ENCODE measurements at regions not wholly inside any gene's neighbourhood (a gene's known extent, or its start where the extent isn't known, plus 50 kb on each side); places are given as distances from the start of the nearest gene placed in this dataset.

DNA sequence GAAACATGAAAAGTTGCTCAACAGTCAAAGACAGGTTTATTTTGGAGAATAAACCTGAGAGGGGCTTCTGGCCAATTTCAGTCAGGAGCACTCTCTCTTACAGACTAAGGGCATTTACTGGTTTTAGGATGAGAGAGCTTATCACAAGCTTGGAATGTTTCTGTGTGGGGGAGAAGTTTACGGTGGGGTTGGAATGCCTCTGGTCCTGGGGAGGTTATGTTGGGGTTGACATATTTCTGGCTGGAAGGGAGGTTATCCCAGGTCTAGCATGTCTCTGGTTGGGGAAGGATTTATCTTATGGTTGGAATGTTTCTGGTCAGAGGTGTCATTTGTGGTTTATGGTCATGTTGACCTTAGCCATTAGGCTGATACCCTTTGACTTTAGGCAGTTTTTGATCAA is 1867.3 kb downstream of the EFNA5 start:
- Histone ChIP-seq H3K27me3 (ENCODE audit: control insufficient read depth, insufficient read depth, low read length) (no peaks in the 10 kb centered on the region), H3K4me3 (ENCODE audit: low read depth, low read length) (no peak overlapping the region), H3K36me3 (ENCODE audit: control insufficient read depth, insufficient read depth, low read length) (no peaks in the 10 kb centered on the region)
- DNase-seq (ENCODE audit: low read depth): no peak
- FAIRE-seq: no peak
- TF ChIP-seq, protein P1, sequence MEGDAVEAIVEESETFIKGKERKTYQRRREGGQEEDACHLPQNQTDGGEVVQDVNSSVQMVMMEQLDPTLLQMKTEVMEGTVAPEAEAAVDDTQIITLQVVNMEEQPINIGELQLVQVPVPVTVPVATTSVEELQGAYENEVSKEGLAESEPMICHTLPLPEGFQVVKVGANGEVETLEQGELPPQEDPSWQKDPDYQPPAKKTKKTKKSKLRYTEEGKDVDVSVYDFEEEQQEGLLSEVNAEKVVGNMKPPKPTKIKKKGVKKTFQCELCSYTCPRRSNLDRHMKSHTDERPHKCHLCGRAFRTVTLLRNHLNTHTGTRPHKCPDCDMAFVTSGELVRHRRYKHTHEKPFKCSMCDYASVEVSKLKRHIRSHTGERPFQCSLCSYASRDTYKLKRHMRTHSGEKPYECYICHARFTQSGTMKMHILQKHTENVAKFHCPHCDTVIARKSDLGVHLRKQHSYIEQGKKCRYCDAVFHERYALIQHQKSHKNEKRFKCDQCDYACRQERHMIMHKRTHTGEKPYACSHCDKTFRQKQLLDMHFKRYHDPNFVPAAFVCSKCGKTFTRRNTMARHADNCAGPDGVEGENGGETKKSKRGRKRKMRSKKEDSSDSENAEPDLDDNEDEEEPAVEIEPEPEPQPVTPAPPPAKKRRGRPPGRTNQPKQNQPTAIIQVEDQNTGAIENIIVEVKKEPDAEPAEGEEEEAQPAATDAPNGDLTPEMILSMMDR (IDR thresholded peaks at IDR 0.05; ENCODE audit: insufficient read depth, low read length, severe bottlenecking): no peak

DNA sequence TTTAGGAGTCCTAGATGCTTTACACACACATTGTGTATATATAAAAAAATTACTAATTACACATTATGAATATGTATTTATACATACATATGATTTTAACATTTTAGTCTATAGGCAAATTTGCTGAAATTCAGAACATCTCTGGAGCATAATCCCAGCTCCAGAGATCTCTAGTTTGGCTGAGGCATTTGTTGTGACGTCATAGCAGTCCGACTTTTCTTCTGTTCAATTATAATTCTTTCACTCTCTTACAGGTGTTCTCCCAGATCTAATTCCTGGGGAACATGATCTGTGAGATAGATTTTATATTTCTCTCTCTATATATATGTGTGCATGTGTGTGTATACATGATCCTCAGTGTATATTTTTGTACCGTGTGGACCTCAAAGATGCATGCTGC is 1876.2 kb downstream of the EFNA5 start:
- no peak overlapping the region for H3K4me3 ChIP-seq (ENCODE audit: low read depth, low read length)
- TF ChIP-seq, protein P1 (IDR thresholded peaks at IDR 0.05; ENCODE audit: insufficient read depth, low read length, severe bottlenecking): no peak
- H3K36me3 ChIP-seq (ENCODE audit: control insufficient read depth, insufficient read depth, low read length): no peaks in the 10 kb centered on the region
- no peaks in the 10 kb centered on the region for H3K27me3 ChIP-seq (ENCODE audit: control insufficient read depth, insufficient read depth, low read length)
- DNase-seq (ENCODE audit: low read depth) (no peak), FAIRE-seq (no peak)

DNA sequence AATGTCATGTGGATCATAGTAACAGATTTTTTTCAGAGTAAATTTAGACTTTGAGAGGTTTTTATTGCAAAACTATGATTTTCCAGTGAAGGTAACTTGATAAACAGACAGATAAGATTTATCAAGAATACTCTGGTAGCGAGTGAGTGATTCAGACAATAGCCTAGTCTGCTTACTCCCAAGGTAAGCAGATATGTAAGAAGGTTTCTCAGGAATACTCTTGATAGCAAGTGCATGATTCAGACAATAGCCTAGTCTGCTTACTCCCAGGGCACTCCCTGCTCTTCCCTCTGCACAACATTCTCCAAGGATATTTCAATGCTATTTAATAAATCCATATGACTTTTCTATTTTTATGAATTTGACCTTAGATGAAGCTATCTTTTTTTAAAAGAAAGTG is 1881.5 kb downstream of the EFNA5 start:
- H3K4me3 ChIP-seq (ENCODE audit: low read depth, low read length): no peak overlapping the region
- FAIRE-seq (no peak), DNase-seq (ENCODE audit: low read depth) (no peak)
- TF ChIP-seq, protein P1 (IDR thresholded peaks at IDR 0.05; ENCODE audit: insufficient read depth, low read length, severe bottlenecking): no peak
- H3K27me3 ChIP-seq (ENCODE audit: control insufficient read depth, insufficient read depth, low read length): no peaks in the 10 kb centered on the region
- H3K36me3 ChIP-seq (ENCODE audit: control insufficient read depth, insufficient read depth, low read length): no peaks in the 10 kb centered on the region

DNA sequence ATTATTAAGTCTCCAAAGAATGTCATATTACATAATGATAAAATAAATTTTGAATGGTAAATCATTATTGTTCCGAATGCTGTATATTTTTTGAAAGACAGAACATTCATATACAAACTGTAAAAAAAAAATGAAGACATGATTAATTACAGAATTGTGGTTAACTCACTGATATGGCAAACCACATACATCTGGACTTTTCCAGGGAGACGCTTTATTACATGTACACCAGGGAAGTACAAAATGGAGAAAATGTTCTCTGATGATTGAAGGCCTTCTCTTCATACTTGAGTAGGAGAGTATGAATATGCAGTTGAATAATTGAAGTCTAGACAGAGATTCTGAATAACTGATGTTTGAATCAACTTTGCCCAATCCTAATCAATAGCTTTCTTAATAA is 1886.9 kb downstream of the EFNA5 start:
- no peak for FAIRE-seq
- Histone ChIP-seq H3K36me3 (ENCODE audit: control insufficient read depth, insufficient read depth, low read length) (no peaks in the 10 kb centered on the region), H3K4me3 (ENCODE audit: low read depth, low read length) (no peak overlapping the region), H3K27me3 (ENCODE audit: control insufficient read depth, insufficient read depth, low read length) (no peaks in the 10 kb centered on the region)
- no peak for DNase-seq (ENCODE audit: low read depth)
- TF ChIP-seq, protein P1 (IDR thresholded peaks at IDR 0.05; ENCODE audit: insufficient read depth, low read length, severe bottlenecking): no peak

DNA sequence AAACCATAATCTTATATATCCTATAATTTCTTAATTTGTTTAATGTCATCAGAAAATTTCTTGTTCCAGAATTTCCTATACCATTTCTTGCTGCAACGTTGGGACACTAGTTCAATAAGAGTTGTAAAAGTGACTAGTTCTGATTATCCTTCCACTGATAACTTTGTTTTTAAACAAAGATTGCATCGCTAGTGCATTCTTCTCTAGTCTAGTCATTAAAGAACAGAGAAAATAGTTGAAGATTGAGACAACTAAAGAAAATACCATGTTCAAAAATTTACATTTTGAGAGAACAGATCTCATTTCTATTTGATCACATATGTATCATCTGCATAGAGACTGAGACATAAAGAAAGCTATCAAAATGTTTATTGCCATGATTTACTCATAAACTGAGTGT is 1888.2 kb downstream of the EFNA5 start:
- H3K36me3 ChIP-seq (ENCODE audit: control insufficient read depth, insufficient read depth, low read length): no peaks in the 10 kb centered on the region
- no peaks in the 10 kb centered on the region for H3K27me3 ChIP-seq (ENCODE audit: control insufficient read depth, insufficient read depth, low read length)
- TF ChIP-seq, protein P1 (IDR thresholded peaks at IDR 0.05; ENCODE audit: insufficient read depth, low read length, severe bottlenecking): no peak
- no peak for FAIRE-seq
- no peak for DNase-seq (ENCODE audit: low read depth)
- no peak overlapping the region for H3K4me3 ChIP-seq (ENCODE audit: low read depth, low read length)

DNA sequence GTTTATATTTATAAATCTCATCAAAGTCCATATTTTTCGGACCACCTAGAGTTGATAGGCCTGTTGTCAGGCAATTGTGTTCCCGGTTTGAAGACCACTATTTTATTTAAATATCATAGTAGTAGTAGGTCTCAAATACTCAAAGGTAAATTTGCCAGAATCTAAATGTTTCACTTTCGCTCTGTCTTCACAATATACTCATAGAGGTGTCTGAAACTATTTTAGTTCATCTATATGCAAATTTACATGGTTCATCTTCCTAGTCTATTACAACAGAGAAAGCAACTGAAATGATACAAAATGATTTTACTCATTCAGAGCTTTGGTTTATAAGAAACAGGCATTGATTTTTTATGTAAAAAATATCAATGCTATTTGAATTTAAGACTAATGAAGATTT is 1897.5 kb downstream of the EFNA5 start:
- DNase-seq (ENCODE audit: low read depth) (no peak), FAIRE-seq (no peak)
- TF ChIP-seq, protein P1 (IDR thresholded peaks at IDR 0.05; ENCODE audit: insufficient read depth, low read length, severe bottlenecking): no peak
- Histone ChIP-seq H3K36me3 (ENCODE audit: control insufficient read depth, insufficient read depth, low read length) (no peaks in the 10 kb centered on the region), H3K4me3 (ENCODE audit: low read depth, low read length) (no peak overlapping the region), H3K27me3 (ENCODE audit: control insufficient read depth, insufficient read depth, low read length) (no peaks in the 10 kb centered on the region)
